Brain microvascular endothelial cell (primary cell): ENCODE measurements at regions not wholly inside any gene's neighbourhood (a gene's known extent, or its start where the extent isn't known, plus 50 kb on each side); places are given as distances from the start of the nearest gene placed in this dataset.
"Not testable (repeated sequence)": the region's sequence is repeated elsewhere in the genome, so short reads cannot be mapped to it uniquely, and the experiment has no call there.

ENCODE experiments used
- DNase-seq: peaks from one replicate; pipeline ENCODE4 v3.0.0-alpha.2; 2020
- H3K27ac ChIP-seq: fragments of 250-450 bp; sonication (Bioruptor Pico); 2 replicates; pipeline ENCODE4 v1.5.1; 2020; ENCODE audit warnings: mild to moderate bottlenecking, moderate library complexity
- H3K27me3 ChIP-seq: fragments of 250-450 bp; sonication (Bioruptor Pico); replicated peaks from 2 replicates; pipeline ENCODE4 v1.5.1; 2020; ENCODE audit warnings: mild to moderate bottlenecking
- H3K36me3 ChIP-seq: fragments of 250-450 bp; sonication (Bioruptor Pico); replicated peaks from 2 replicates; pipeline ENCODE4 v1.5.1; 2020; ENCODE audit warnings: mild to moderate bottlenecking
- H3K4me3 ChIP-seq: 2 replicates; pipeline ENCODE4 v1.5.1; 2011; ENCODE audit warnings: low read depth, mild to moderate bottlenecking, control low read depth, low read length, moderate library complexity
- CTCF ChIP-seq: IDR thresholded peaks from 2 replicates; pipeline ENCODE4 v1.5.1; 2011; ENCODE audit warnings: low read depth, mild to moderate bottlenecking, moderate library complexity, low read length, control low read depth, inconsistent platforms; ENCODE audit errors: missing control alignments
- in situ Hi-C: cut with HindIII; loops from 2 replicates; pipeline ENCODE4 v1.10.0; 2017; ENCODE audit warnings: low sequenced_read_pairs, low pct_ligation_motif_present

GRCh38 chr9:1920386-1920785, 94.8 kb upstream of the SMARCA2 start:
- H3K4me3 ChIP-seq = no peak overlapping the region
- DNase-seq = no peak
- TF ChIP-seq CTCF = no peak
- in situ Hi-C loops = no loop called here
- no peaks in the 10 kb centered on the region for H3K36me3 ChIP-seq
- H3K27ac ChIP-seq = no peak overlapping the region
- H3K27me3 ChIP-seq = no peaks in the 10 kb centered on the region

- DNase-seq = no peak
- no peak overlapping the region for H3K4me3 ChIP-seq
- TF ChIP-seq CTCF = no peak
- in situ Hi-C loops = no loop called here
- no peaks in the 10 kb centered on the region for H3K36me3 ChIP-seq
- H3K27me3 ChIP-seq = no peaks in the 10 kb centered on the region
- no peak overlapping the region for H3K27ac ChIP-seq
Observed at GRCh38 chr9:1922026-1922425, 93.1 kb upstream of the SMARCA2 start.

GRCh38 chr9:1927546-1927945, 87.6 kb upstream of the SMARCA2 start:
- Histone ChIP-seq H3K36me3 (no peaks in the 10 kb centered on the region), H3K27ac (no peak overlapping the region), H3K27me3 (no peaks in the 10 kb centered on the region), H3K4me3 (no peak overlapping the region)
- DNase-seq = no peak
- in situ Hi-C loops = no loop called here
- no peak for TF ChIP-seq CTCF

- no peak for DNase-seq
- Histone ChIP-seq H3K36me3 (no peaks in the 10 kb centered on the region), H3K27ac (no peak overlapping the region), H3K27me3 (no peaks in the 10 kb centered on the region), H3K4me3 (no peak overlapping the region)
- in situ Hi-C loops = no loop called here
- no peak for TF ChIP-seq CTCF
Observed at GRCh38 chr9:1929134-1929533, 86.0 kb upstream of the SMARCA2 start.

GRCh38 chr9:1929722-1930244, 85.4 kb upstream of the SMARCA2 start:
- Histone ChIP-seq H3K27me3 (no peaks in the 10 kb centered on the region), H3K27ac (no peak overlapping the region), H3K36me3 (no peaks in the 10 kb centered on the region), H3K4me3 (no peak overlapping the region)
- DNase-seq = no peak
- in situ Hi-C loops = no loop called here
- no peak for TF ChIP-seq CTCF

GRCh38 chr9:1930245-1930736, 84.9 kb upstream of the SMARCA2 start:
- H3K36me3 ChIP-seq, H3K27me3 ChIP-seq, H3K4me3 ChIP-seq, in situ Hi-C loops, DNase-seq, H3K27ac ChIP-seq: not testable (repeated sequence)
